HFF-Myc (cell line): ENCODE measurements at regions not wholly inside any gene's neighbourhood (a gene's known extent, or its start where the extent isn't known, plus 50 kb on each side); places are given as distances from the start of the nearest gene placed in this dataset.

Experiments
- DNase-seq: peaks from one replicate; pipeline ENCODE4 v3.0.0-alpha.2; 2011; ENCODE audit warnings: low read depth; ENCODE audit errors: extremely low read depth
- H3K4me3 ChIP-seq: replicated peaks from 2 replicates; pipeline ENCODE4 v1.5.1; 2011; ENCODE audit warnings: low read depth, mild to moderate bottlenecking, control low read depth, low read length
- CTCF ChIP-seq: IDR thresholded peaks from 2 replicates; pipeline ENCODE4 v1.5.1; 2012; ENCODE audit warnings: mild to moderate bottlenecking, low read depth, low read length, control low read depth; ENCODE audit errors: missing control alignments

- no peak for DNase-seq
- TF ChIP-seq CTCF: no peak
- no peak overlapping the region for H3K4me3 ChIP-seq
Observed at GRCh38 chr4:165699055-165699454, 174.0 kb upstream of the TLL1 start.

GRCh38 chr4:165700855-165701254 lies 172.2 kb upstream of the TLL1 start:
- no peak for DNase-seq
- TF ChIP-seq CTCF: peak; percentile 21
- H3K4me3 ChIP-seq: no peak overlapping the region

GRCh38 chr4:165707128-165707527 lies 165.9 kb upstream of the TLL1 start:
- DNase-seq: no peak
- H3K4me3 ChIP-seq: no peak overlapping the region
- no peak for TF ChIP-seq CTCF

GRCh38 chr4:165709516-165709915 lies 163.5 kb upstream of the TLL1 start:
- no peak for DNase-seq
- TF ChIP-seq CTCF: no peak
- H3K4me3 ChIP-seq: no peak overlapping the region

- H3K4me3 ChIP-seq: no peak overlapping the region
- DNase-seq: no peak
- TF ChIP-seq CTCF: no peak
Observed at GRCh38 chr4:165709973-165710526, 163.0 kb upstream of the TLL1 start.

- DNase-seq: no peak
- TF ChIP-seq CTCF: no peak
- no peak overlapping the region for H3K4me3 ChIP-seq
Observed at GRCh38 chr4:165711436-165711835, 161.6 kb upstream of the TLL1 start.

- no peak for DNase-seq
- no peak for TF ChIP-seq CTCF
- no peak overlapping the region for H3K4me3 ChIP-seq
Observed at GRCh38 chr4:165711912-165712311, 161.1 kb upstream of the TLL1 start.
